Spleen (tissue), 11 donors: ENCODE measurements at regions not wholly inside any gene's neighbourhood (a gene's known extent, or its start where the extent isn't known, plus 50 kb on each side); places are given as distances from the start of the nearest gene placed in this dataset.

Experiments used
- DNase-seq: peaks from one replicate; pipeline ENCODE4 v3.0.0-alpha.2; 2020
- H3K27ac ChIP-seq, 8 donors: fragments of 200-600 bp; sonication (generic) in 7 of 8; 1 replicate in 4 of 8; 2 replicates in 4 of 8; pipeline versions ENCODE4 v1.5.0 to v1.8.0; 2016 to 2021; ENCODE audit warnings: inconsistent platforms in 4 of 8, mild to moderate bottlenecking in 4 of 8, moderate library complexity in 1 of 8
- H3K27me3 ChIP-seq, 7 donors: fragments of 200-600 bp; sonication (generic) in 6 of 7; replicated peaks in 1 of 7; 1 replicate in 4 of 7; 2 replicates in 3 of 7; pipeline versions ENCODE4 v1.5.0 to v1.8.0; 2016 to 2021; ENCODE audit warnings: inconsistent platforms in 3 of 7, mild to moderate bottlenecking in 1 of 7
- H3K36me3 ChIP-seq, 6 donors: fragments of 200-600 bp; sonication (generic) in 5 of 6; 1 replicate in 4 of 6; 2 replicates in 2 of 6; pipeline versions ENCODE4 v1.5.0 to v1.8.0; 2016 to 2021; ENCODE audit warnings: inconsistent platforms in 2 of 6
- H3K4me1 ChIP-seq, 6 donors: fragments of 200-600 bp; sonication (generic) in 5 of 6; 1 replicate in 3 of 6; 2 replicates in 3 of 6; pipeline versions ENCODE4 v1.5.0 to v1.8.0; 2016 to 2021; ENCODE audit warnings: inconsistent platforms in 3 of 6
- H3K4me3 ChIP-seq, 8 donors: fragments of 200-600 bp; sonication (generic) in 7 of 8; 1 replicate in 4 of 8; 2 replicates in 4 of 8; pipeline versions ENCODE4 v1.5.0 to v1.8.0; 2016 to 2021; ENCODE audit warnings: inconsistent platforms in 4 of 8, mild to moderate bottlenecking in 4 of 8, moderate library complexity in 2 of 8
- H3K9me3 ChIP-seq, 8 donors: fragments of 200-600 bp; sonication (generic) in 7 of 8; 1 replicate in 4 of 8; 2 replicates in 4 of 8; pipeline versions ENCODE4 v1.5.0 to v1.8.0; 2016 to 2021; ENCODE audit warnings: inconsistent platforms in 4 of 8
- POLR2A ChIP-seq, 3 donors: fragments of 450-650 bp; IDR thresholded peaks; one replicate each; pipeline ENCODE4 v1.5.1; 2017; ENCODE audit warnings: antibody characterized with exemption in 3 of 3, mild to moderate bottlenecking in 1 of 3
- POLR2AphosphoS5 ChIP-seq, 3 donors: sonication (generic); formaldehyde crosslinking; IDR thresholded peaks; one replicate each; pipeline ENCODE4 v1.5.1; 2017; ENCODE audit warnings: antibody characterized with exemption in 3 of 3
- WGBS, 5 donors: extraction: QIAGEN DNeasy Blood & Tissue Kit in 3 of 5; methylation state at CpG; one replicate each; pipeline versions ENCODE4 v1.1.5 to v1.1.7; 2013 to 2018; 5-methylcytosine and 5-hydroxymethylcytosine counted together
- intact Hi-C: fragments of 100-400 bp; cut with DNase I; formaldehyde crosslinking; loops from one replicate; pipeline ENCODE4 v1.15.0; 2023; ENCODE audit warnings: low total_unique reads
- TF ChIP-seq, protein P1 (sequence below), 11 experiments: fragments of 200-600 bp in 7 of 11; fragments of 450-650 bp in 4 of 11; sonication (generic) in 4 of 11; IDR thresholded peaks in 8 of 11; conservative IDR thresholded peaks in 3 of 11; 1 replicate in 7 of 11; 2 replicates in 4 of 11; pipeline versions ENCODE4 v1.4.0 to v1.8.0; 2016 to 2021; ENCODE audit warnings: antibody characterized with exemption in 11 of 11, inconsistent platforms in 4 of 11, mild to moderate bottlenecking in 1 of 11
- donor health status: healthy with polysubstance abuse.
- donor health status: DM: no; HTN: no; CAD: no; lungs with moderate emphysema.
- donor health status: DM: no; HTN: no; CAD: no.
- donor health status: Bipolar disorder and iron deficiency.
- donor health status: healthy.
- donor health status: DM: no; HTN: no; CAD: no.
- donor health status: DM: yes; HTN: yes; CAD: no.

DNA sequence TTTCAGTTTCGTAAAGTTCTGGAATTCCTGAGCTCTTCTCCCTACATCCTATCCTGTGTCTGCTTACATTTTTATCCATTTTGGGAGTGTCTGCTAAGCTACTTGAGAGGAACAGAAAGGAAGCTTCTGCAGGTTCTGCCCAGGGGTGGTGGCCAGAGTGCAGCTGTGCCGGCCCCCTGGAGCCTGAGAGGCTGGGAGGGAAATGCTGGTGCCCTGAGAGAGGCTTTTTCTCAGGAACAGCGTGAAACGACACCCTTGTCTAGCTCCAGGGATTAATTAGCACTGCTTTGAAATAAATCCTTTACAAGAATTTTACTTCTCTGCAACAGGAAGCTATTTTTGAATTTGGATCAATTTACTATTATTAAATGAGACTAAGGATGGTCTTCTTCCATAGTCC, 165.4 kb downstream of the SLC15A5 start:
- intact Hi-C loops: no loop called here
- 53 to 73% (median 63%) methylated on average over 4 of the region's 4 CpGs for WGBS, 5 donors
- H3K27me3 ChIP-seq: no peaks in the 10 kb centered on the region
- no peak for DNase-seq
- no peak overlapping the region for H3K4me3 ChIP-seq
- H3K36me3 ChIP-seq: no peaks in the 10 kb centered on the region
- TF ChIP-seq, protein P1, sequence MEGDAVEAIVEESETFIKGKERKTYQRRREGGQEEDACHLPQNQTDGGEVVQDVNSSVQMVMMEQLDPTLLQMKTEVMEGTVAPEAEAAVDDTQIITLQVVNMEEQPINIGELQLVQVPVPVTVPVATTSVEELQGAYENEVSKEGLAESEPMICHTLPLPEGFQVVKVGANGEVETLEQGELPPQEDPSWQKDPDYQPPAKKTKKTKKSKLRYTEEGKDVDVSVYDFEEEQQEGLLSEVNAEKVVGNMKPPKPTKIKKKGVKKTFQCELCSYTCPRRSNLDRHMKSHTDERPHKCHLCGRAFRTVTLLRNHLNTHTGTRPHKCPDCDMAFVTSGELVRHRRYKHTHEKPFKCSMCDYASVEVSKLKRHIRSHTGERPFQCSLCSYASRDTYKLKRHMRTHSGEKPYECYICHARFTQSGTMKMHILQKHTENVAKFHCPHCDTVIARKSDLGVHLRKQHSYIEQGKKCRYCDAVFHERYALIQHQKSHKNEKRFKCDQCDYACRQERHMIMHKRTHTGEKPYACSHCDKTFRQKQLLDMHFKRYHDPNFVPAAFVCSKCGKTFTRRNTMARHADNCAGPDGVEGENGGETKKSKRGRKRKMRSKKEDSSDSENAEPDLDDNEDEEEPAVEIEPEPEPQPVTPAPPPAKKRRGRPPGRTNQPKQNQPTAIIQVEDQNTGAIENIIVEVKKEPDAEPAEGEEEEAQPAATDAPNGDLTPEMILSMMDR (IDR thresholded peaks at IDR 0.05 in 8 of 11, conservative IDR thresholded peaks at IDR 0.05 in 3 of 11): no peak
- TF ChIP-seq POLR2AphosphoS5 (IDR thresholded peaks at IDR 0.05): no peak
- TF ChIP-seq POLR2A (IDR thresholded peaks at IDR 0.05): no peak
- no peaks in the 10 kb centered on the region for H3K4me1 ChIP-seq
- no peaks in the 10 kb centered on the region for H3K9me3 ChIP-seq
- H3K27ac ChIP-seq: no peak overlapping the region

DNA sequence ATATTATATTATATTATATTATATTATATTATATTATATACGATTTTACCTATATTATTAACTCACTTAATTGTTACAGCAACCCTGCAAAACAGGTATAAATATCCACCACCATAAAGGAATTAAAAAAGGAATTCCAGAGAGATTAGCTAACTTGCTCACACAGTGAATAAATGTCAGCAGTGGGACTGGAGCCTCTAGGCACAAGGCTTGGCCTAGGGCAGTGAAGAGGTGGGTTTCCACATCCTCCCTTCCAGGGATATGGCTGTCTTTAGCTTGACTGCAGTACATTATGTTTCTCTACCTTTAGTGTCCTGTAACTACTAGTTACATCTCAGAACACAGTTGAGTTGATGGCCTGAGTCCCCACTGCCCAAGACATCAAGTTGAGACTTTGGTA, 166.9 kb downstream of the SLC15A5 start:
- Histone ChIP-seq H3K27ac (no peak overlapping the region), H3K9me3 (peaks cover 0 to 11% (median 5%) of the 10 kb centered on the region in 8 donors), H3K27me3 (no peaks in the 10 kb centered on the region), H3K36me3 (no peaks in the 10 kb centered on the region), H3K4me3 (no peak overlapping the region), H3K4me1 (no peaks in the 10 kb centered on the region)
- DNase-seq: no peak
- intact Hi-C loops: no loop called here
- 76 to 93% (median 86%) methylated on average over 1 of the region's 1 CpG for WGBS, 5 donors
- TF ChIP-seq, protein P1 (IDR thresholded peaks at IDR 0.05 in 8 of 11, conservative IDR thresholded peaks at IDR 0.05 in 3 of 11): no peak
- no peak for TF ChIP-seq POLR2AphosphoS5 (IDR thresholded peaks at IDR 0.05)
- TF ChIP-seq POLR2A (IDR thresholded peaks at IDR 0.05): no peak

DNA sequence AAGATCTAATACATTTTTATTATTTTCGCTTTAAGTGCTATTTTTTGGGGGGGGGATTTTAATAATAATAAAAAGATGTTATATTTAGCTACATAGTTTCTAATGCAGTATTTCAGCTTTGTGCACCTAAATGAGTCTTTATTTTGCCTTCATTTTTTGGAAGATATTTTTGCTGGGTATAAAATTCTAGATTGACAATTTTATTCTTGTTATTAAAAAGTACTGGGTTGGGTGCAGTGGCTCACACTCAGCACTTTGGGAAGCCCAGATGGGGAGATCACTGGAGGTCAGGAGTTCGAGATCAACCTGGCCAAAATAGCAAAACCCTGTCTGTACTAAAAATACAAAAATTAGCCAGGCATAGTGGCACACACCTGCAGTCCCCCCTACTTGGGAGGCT, 173.6 kb downstream of the SLC15A5 start:
- DNase-seq: no peak
- peaks cover 2 to 42% (median 35%) of the 10 kb centered on the region in 8 donors for H3K9me3 ChIP-seq
- H3K4me1 ChIP-seq: no peaks in the 10 kb centered on the region
- TF ChIP-seq POLR2A (IDR thresholded peaks at IDR 0.05): no peak
- no peak for TF ChIP-seq POLR2AphosphoS5 (IDR thresholded peaks at IDR 0.05)
- TF ChIP-seq, protein P1 (IDR thresholded peaks at IDR 0.05 in 8 of 11, conservative IDR thresholded peaks at IDR 0.05 in 3 of 11): no peak
- no peaks in the 10 kb centered on the region for H3K27me3 ChIP-seq
- 65 to 89% (median 71%) methylated on average over 2 of the region's 2 CpGs for WGBS, 5 donors
- H3K27ac ChIP-seq: no peak overlapping the region
- no peaks in the 10 kb centered on the region for H3K36me3 ChIP-seq
- intact Hi-C loops: no loop called here
- H3K4me3 ChIP-seq: no peak overlapping the region

DNA sequence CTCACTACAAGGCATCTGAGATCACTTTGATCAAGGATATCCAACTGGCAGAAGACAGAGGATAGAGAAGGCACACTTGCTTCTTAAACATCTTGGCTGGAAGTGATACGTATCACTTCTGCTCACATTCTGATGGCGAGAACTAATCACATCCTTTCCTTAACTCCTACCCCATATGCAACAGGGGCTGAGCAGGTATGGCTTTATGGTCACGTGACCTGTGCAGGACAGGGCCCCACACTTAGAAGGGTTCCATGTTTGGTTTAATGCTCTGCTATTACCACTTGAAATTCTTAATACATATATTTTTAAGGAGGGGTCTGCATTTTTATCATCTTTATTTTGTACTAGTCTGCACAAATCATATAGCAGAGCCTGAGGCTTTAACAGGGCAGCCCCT, 177.3 kb downstream of the SLC15A5 start:
- H3K27me3 ChIP-seq: no peaks in the 10 kb centered on the region
- H3K4me3 ChIP-seq: no peak overlapping the region
- H3K36me3 ChIP-seq: no peaks in the 10 kb centered on the region
- H3K27ac ChIP-seq: no peak overlapping the region
- no peaks in the 10 kb centered on the region for H3K4me1 ChIP-seq
- peaks cover 2 to 30% (median 26%) of the 10 kb centered on the region in 8 donors for H3K9me3 ChIP-seq
- intact Hi-C loops: no loop called here
- TF ChIP-seq POLR2AphosphoS5 (IDR thresholded peaks at IDR 0.05) (no peak), POLR2A (IDR thresholded peaks at IDR 0.05) (no peak)
- TF ChIP-seq, protein P1 (IDR thresholded peaks at IDR 0.05 in 8 of 11, conservative IDR thresholded peaks at IDR 0.05 in 3 of 11): no peak
- WGBS, 5 donors: 59 to 94% (median 83%) methylated on average over 3 of the region's 3 CpGs
- DNase-seq: no peak
